CD4-positive, alpha-beta T cell treated with Interleukin-10 for 1 hour (primary cell): ENCODE measurements at regions not wholly inside any gene's neighbourhood (a gene's known extent, or its start where the extent isn't known, plus 50 kb on each side); places are given as distances from the start of the nearest gene placed in this dataset.
"Not testable (repeated sequence)": the region's sequence is repeated elsewhere in the genome, so short reads cannot be mapped to it uniquely, and the experiment has no call there.

Experiments
- DNase-seq: peaks from one replicate; pipeline ENCODE4 v3.0.0-alpha.2; 2020

DNA sequence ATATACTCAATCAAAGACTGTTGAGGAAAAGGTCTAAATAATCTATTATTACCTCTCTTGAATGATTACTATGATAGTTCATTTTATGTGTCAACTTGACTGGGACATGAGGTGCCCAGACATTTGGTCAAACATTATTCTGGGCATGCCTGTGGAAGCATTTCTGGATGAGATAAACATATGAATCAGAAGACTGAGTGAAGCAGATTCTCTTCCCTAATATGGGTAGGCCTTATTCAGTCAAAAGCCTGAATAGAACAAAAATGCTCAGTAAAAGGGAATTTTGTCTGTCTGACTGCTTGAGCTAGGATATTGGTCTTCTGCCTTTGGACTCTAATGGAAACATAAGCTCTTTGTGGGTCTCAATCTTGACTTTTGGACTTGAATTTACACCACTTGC lies 73.3 kb upstream of the SOX13 start:
- no peak for DNase-seq

DNA sequence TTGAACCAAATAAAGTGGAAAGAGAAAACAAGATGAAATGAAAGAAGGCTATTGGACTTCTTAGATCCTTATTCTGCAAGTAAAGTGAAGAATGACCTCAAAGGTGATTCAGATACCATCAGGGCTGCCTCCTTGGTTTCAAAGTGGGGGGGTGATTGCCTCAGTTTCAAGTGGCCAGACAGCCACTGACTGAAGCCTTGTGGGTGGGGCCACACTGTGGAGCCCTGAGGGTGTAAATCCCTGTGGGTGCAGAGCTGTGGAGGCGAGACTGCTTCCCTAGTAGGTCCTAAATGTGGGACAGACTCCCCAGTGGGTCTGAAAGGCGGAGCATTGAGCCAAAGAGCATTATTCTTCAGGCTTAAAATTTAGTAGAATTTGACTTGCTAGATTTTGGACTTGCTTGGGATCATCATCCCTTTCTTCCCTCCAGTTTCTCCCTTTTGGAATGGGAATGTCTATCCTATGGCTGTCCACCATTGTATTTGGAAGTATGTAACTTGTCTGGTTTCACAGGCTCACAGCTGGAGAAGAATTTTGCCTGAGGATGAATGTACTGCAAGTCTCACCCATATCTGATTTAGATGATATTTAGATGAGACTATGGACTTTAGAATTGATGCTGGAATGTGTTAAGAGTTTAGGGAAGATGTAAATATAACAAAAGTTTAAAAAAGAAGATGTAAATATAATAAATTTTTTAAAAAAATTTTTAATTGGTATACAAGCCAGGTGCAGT lies 71.6 kb upstream of the SOX13 start:
- DNase-seq, result no peak

- DNase-seq, result no peak
These were observed 70.3 kb upstream of the SOX13 start for GRCh38 chr1:204002614-204003013.

- DNase-seq, result no peak
These were observed 69.4 kb upstream of the SOX13 start for GRCh38 chr1:204003536-204003935.

DNA sequence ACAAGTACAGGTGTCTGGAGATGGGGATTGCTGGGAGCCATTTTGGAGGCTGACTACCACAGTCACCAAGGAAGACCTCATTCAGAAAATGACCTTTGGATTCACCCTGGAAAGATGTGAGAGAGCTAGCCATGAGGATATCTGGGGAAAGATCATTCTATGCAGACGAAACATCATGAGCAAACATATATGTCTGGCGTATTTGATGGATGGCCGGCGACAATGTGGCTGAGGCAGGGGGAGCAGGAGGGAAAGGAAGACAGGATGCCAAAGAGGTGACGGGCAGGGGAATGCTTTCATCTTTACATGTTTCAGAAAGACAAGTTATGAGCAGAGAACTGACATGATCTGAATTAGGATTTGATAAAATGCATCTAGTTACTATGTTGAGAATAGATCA lies 61.5 kb upstream of the SOX13 start:
- no peak for DNase-seq

- DNase-seq, result no peak
These were observed 59.9 kb upstream of the SOX13 start for GRCh38 chr1:204013052-204013451.

DNA sequence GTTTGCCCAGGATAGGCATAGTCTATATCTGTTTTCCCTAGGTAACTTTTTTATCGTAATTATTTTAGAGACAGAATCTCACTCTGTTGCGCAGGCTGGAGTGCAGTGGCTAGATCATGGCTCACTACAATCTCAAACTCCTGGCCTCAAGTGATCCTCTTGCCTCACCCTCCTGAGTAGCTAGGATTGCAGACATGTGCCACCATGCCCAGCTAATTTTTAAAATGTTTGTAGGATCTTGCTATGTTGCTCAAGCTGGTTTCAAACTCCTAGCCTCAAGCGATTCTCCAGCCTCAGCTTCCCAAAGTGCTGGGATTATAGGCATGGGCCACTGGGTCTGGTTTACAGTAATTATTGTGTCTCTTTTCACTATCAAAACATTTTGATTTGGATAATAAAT lies 58.6 kb upstream of the SOX13 start:
- DNase-seq, result no peak

DNA sequence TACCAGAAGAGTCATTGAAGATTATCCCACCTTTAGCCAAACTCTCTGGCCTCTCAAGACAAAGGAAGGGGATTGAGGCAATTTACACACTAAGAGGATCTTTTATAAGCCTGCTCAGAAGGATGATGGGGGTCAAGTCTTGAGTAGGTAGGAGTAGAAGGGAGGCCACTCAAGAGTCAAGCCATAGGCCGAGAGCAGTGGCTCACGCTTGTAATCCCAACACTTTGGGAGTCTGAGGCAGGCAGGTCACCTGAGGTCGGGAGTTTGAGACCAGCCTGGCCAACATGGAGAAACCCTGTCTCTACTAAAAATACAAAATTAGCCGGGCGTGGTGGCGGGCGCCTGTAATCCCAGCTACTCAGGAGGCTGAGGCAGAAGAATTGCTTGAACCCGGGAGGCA lies 58.0 kb upstream of the SOX13 start:
- DNase-seq, result not testable (repeated sequence)

- DNase-seq, result no peak
These were observed 55.9 kb upstream of the SOX13 start for GRCh38 chr1:204017032-204017431.

DNA sequence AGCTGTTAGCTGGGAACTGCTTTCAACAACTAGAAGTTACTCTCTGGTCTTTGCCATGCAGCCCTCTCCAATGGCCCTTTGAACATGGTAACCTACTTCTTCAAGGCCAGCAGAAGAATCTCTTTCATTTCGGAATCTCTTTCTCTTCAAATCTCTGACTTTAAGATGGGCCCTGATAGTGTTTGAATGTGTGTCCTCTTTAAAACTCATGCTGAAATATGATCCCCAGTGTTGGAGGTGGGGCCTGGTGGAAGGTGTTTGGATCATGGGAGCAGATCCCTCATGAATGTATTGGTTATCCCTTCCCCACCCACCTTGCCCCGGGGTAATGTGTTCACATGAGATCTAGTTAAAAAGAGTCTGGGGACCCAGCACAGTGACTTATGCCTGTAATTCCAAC lies 54.5 kb upstream of the SOX13 start:
- DNase-seq, result no peak
